H54 (cell line): ENCODE measurements at regions not wholly inside any gene's neighbourhood (a gene's known extent, or its start where the extent isn't known, plus 50 kb on each side); places are given as distances from the start of the nearest gene placed in this dataset.

Experiments used
- DNase-seq: peaks from one replicate; pipeline ENCODE4 v3.0.0; 2011; ENCODE audit warnings: low spot score, mixed read lengths; ENCODE audit not compliant: insufficient read length
- FAIRE-seq: peaks from 3 replicates; lab custom pipeline; 2011; peaks lifted over from hg19 to GRCh38; lab: Jason Lieb, UNC
- POLR2A ChIP-seq: IDR thresholded peaks from 2 replicates; pipeline ENCODE4 v1.6.1; 2011; ENCODE audit warnings: low read depth, mild to moderate bottlenecking, low read length

- no peak for TF ChIP-seq POLR2A
- FAIRE-seq: no peak
- no peak for DNase-seq
Measured at GRCh38 chr7:52726986-52727385, 308.4 kb upstream of the POM121L12 start.

- DNase-seq (no peak), FAIRE-seq (no peak)
- no peak for TF ChIP-seq POLR2A
Measured at GRCh38 chr7:52726493-52726892, 308.9 kb upstream of the POM121L12 start.

- DNase-seq (no peak), FAIRE-seq (no peak)
- no peak for TF ChIP-seq POLR2A
Measured at GRCh38 chr7:52723606-52724005, 311.8 kb upstream of the POM121L12 start.

GRCh38 chr7:52720856-52721255 is 314.6 kb upstream of the POM121L12 start:
- DNase-seq (no peak), FAIRE-seq (peak; percentile 15)
- no peak for TF ChIP-seq POLR2A

- no peak for TF ChIP-seq POLR2A
- FAIRE-seq (no peak), DNase-seq (no peak)
Measured at GRCh38 chr7:52719677-52720076, 315.8 kb upstream of the POM121L12 start.

GRCh38 chr7:52715701-52716100 is 319.7 kb upstream of the POM121L12 start:
- no peak for FAIRE-seq
- DNase-seq: no peak
- no peak for TF ChIP-seq POLR2A

- no peak for FAIRE-seq
- no peak for TF ChIP-seq POLR2A
Measured at GRCh38 chr7:52712938-52713337, 322.5 kb upstream of the POM121L12 start.

GRCh38 chr7:52711951-52712350 is 323.5 kb upstream of the POM121L12 start:
- DNase-seq: no peak
- no peak for TF ChIP-seq POLR2A
- FAIRE-seq: no peak

More at GRCh38 chr7:52712938-52713337, 322.5 kb upstream of the POM121L12 start:
- DNase-seq: no peak

- no peak for DNase-seq
- FAIRE-seq: peak; percentile 33
- TF ChIP-seq POLR2A: no peak
Measured at GRCh38 chr7:52708846-52709245, 326.6 kb upstream of the POM121L12 start.

- TF ChIP-seq POLR2A: no peak
- DNase-seq (no peak), FAIRE-seq (no peak)
Measured at GRCh38 chr7:52705768-52706167, 329.7 kb upstream of the POM121L12 start.

GRCh38 chr7:52700349-52700748 is 335.1 kb upstream of the POM121L12 start:
- TF ChIP-seq POLR2A: no peak
- FAIRE-seq: no peak
- DNase-seq: no peak

- DNase-seq: no peak
- TF ChIP-seq POLR2A: no peak
- FAIRE-seq: no peak
Measured at GRCh38 chr7:52695973-52696595, 339.3 kb upstream of the POM121L12 start.

- FAIRE-seq: no peak
- no peak for TF ChIP-seq POLR2A
- no peak for DNase-seq
Measured at GRCh38 chr7:52691257-52691656, 344.2 kb upstream of the POM121L12 start.

GRCh38 chr7:52689912-52690311 is 345.5 kb upstream of the POM121L12 start:
- no peak for FAIRE-seq
- no peak for DNase-seq
- no peak for TF ChIP-seq POLR2A

- FAIRE-seq: no peak
- no peak for TF ChIP-seq POLR2A
- no peak for DNase-seq
Measured at GRCh38 chr7:52685333-52685732, 350.1 kb upstream of the POM121L12 start.
